CD1c-positive myeloid dendritic cell (primary cell): ENCODE measurements at regions not wholly inside any gene's neighbourhood (a gene's known extent, or its start where the extent isn't known, plus 50 kb on each side); places are given as distances from the start of the nearest gene placed in this dataset.
A peak's percentile ranks its signal among the peaks of the same experiment; 100 is the strongest.
"Not testable (repeated sequence)": the region's sequence is repeated elsewhere in the genome, so short reads cannot be mapped to it uniquely, and the experiment has no call there.

Source experiments
- DNase-seq: peaks from one replicate; pipeline ENCODE4 v3.0.0-alpha.2; 2016; ENCODE audit errors: extremely low spot score

GRCh38 chr4:85018983-85019382 lies 52.5 kb upstream of the WDFY3 start:
- DNase-seq = no peak

DNA sequence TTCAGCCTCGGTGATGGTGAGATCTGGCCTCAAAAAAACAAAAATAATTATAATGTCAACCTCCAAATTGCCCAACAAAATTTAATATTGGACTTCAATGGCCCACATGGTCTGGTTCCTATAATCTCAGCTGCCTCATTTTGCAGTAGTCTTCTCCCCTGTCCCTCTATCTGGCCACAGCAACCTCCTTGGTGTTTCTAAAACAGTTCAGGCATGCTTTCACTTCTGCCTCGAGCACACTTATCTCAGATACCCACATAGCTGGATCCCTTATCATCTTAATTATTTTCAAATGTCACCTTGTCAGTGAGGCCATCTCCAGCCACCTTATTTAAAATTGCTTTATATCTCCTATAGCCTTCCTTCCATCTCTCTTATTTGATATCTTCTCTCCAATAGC lies 52.9 kb upstream of the WDFY3 start:
- no peak for DNase-seq

GRCh38 chr4:85024671-85025070 lies 58.2 kb upstream of the WDFY3 start:
- DNase-seq = no peak

DNA sequence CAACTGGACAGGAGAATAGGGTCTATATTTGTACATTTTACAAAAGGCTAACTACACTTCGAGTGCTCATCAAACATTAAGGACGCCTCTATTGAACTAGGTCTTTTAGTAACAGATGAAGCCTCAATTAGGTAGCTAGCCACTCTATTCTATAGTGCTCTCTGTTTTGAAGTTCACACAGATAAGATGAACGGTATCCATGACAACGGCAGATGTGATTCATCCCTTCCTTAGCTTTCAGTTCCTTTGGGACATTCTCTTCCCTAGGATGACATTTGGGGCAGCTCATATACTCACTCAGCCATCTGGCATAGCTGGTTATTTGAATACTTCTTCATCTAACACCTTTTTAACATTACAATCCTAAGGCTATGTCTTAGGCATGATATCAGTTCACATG lies 62.4 kb upstream of the WDFY3 start:
- no peak for DNase-seq

- DNase-seq = no peak
Measured at GRCh38 chr4:85029453-85029852, 63.0 kb upstream of the WDFY3 start.

GRCh38 chr4:85030156-85030555 lies 63.7 kb upstream of the WDFY3 start:
- DNase-seq = no peak

- DNase-seq = not testable (repeated sequence)
Measured at GRCh38 chr4:85033838-85034237, 67.3 kb upstream of the WDFY3 start.

GRCh38 chr4:85039526-85039925 lies 73.0 kb upstream of the WDFY3 start:
- DNase-seq = no peak

DNA sequence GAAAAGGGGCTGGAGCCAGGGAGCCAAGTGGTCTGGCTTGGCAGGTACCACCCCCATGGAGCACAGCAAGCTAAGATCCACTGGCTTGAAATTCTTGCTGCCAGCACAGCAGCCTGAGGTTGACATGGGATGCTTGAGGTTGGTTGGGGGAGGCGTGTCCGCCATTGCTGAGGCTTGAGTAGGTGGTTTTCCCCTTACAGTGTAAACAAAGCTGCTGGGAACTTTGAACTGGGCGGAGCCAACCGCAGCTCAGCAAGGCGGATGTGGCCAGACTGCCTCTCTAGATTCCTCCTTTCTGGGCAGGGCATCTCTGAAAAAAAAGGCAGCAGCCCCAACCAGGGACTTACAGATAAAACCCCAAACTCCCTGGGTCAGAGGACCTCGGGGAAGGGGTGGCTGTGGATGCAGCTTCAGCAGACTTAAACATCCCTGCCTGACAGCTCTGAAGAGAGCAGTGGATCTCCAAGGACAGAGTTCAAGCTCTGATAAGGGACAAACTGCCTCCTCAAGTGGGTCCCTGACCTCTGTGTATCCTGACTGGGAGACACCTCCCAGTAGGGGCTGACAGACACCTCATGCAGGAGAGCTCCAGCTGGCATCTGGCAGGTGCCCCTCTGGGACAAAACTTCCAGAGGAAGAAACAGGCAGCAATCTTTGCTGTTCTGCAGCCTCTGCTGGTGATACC lies 77.5 kb upstream of the WDFY3 start:
- DNase-seq = not testable (repeated sequence)

GRCh38 chr4:85050736-85051135 lies 84.2 kb upstream of the WDFY3 start:
- DNase-seq = no peak

GRCh38 chr4:85051526-85051925 lies 85.0 kb upstream of the WDFY3 start:
- no peak for DNase-seq

DNA sequence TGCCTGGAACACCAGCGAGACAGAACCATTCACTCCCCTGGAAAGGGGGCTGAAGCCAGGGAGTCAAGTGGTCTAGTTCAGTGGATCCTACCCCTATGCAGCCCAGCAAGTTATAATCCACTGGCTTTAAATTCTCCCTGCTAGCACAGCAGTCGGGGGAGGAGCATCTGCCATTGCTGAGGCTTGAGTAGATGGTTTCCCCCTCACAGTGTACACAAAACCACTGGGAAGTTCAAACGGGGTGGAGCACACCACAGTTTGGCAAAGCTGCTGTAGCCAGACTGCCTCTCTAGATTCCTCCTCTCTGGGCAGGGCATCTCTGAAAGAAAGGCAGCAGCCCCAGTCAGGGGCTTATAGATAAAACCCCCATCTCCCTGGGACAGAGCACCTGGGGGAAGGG lies 88.4 kb upstream of the WDFY3 start:
- not testable (repeated sequence) for DNase-seq

DNA sequence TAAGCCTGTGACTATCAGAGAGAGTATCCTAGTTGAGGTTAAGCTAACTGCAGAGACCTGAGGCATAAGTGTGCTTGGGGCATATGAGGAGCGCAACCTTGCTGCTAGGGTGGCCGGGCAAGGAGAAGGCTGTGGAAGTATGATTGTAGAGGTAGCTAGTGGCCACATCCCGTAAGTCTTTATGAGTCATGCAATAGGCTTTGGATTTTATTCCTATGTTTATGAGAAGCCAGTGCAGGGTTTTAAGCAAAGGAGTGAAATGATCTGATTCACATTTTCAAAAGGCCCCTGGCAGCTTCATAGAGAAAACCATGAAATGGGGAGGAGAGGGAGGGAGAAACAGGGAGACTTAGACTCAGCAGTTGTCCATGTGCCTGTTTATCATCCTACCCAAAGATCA lies 92.1 kb upstream of the WDFY3 start:
- no peak for DNase-seq

DNA sequence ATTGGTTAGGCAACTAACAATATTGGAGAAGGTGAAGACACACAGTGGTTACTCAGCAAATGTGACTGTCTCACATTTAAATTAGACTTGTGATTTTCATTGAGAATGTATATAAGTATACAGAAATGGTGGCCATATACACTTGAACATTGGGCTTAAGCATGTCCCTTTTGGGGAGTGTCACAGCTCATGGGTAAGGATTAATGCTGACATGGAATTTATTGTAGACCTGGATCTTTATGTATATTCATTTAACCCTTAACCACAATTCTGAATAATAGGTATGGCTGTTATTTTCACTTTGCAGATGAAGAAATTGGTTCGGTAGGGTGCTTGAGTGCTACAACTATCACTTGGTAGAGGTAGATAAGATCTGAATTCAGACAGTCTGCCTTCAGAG lies 95.5 kb upstream of the WDFY3 start:
- no peak for DNase-seq

- no peak for DNase-seq
Measured at GRCh38 chr4:85062466-85062865, 96.0 kb upstream of the WDFY3 start.

- no peak for DNase-seq
Measured at GRCh38 chr4:85067342-85067741, 100.9 kb upstream of the WDFY3 start.

DNA sequence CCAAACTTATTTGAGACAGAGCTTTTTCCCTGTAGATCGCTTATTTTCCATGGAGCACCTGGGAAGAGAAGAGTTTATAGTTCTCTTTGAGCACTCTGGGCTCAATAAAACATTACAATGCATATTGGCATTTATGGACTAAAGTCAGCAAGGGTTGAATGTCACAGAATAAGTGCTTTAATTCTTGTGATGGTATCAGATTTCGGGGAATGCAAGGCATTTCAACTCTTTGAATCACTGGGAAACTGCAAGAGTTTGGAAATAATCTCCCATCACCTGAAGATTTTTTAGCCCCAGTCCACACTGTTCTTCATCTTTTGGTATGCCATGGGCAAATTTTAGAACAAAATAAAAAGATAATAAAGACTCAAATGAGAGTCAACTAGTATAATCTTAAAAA lies 111.5 kb upstream of the WDFY3 start:
- no peak for DNase-seq

DNA sequence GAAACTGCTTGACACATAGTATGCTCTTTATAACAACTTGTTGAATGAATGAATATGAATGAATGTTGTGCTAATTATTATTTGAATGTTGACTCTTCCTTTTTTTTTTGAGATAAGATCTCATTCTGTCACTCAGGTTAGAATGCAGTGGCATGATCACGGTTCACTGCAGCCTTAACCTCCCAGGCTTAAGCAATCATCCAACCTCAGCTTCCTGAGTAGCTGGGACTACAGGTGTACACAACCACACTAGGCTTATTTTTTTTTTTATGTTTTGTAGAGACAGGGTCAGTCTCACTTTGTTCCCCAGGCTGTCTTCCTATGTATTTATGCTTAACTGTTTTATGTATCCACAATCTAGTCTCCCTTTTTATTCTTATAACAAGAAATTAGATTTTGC lies 114.7 kb upstream of the WDFY3 start:
- no peak for DNase-seq

DNA sequence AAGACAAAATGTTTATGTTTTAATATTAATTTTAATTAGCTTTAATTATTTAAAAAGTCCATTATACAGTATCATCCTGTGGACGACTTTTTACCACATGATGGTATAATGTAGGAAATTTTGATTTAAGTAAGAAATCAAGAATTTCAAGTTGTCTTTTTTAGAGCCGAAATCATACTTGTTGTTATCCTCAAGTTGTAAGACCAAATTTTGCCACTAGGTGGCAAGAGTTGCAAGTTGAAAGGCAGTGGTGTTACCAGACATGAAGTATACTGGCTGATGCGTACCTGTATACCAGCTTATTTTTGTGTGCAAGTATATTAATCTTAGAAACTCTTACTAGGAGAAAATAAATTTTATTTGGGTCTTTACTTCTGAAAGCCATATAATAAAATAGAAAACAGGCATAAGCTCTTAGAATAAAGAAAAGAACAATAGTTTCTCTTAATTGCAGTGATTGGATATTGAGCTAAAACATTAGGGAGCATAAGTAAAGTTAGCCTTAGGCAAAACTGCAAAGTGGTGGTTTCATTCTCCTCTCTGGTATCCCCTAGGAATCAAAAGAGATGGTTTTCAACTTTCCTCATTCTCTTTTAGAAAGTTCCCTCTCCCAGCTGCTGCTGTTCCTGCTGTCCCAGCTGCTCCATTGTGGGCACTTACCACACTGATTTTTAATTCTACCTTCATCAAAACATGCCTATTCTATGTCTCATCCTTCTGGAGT lies 118.0 kb upstream of the WDFY3 start:
- peak; percentile 62 for DNase-seq

DNA sequence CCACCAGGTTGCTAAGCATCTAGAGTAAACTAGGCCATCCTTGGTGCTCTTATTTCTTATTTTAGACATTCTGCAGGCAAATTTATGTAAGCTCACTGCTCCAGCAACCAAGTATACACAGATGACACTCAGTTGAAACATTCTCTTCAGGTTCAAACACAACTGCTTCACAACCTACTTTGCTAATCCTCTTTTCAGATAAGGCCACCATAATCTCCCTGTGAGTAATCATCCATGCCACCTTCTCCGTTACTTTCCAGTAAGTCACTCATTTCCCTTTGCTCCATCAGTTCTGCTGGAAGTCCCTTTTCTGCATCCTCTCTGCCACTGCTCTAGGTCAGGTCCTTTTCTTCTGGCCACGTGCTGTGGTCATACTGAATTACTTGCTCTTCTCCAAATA lies 120.2 kb upstream of the WDFY3 start:
- DNase-seq = no peak

DNA sequence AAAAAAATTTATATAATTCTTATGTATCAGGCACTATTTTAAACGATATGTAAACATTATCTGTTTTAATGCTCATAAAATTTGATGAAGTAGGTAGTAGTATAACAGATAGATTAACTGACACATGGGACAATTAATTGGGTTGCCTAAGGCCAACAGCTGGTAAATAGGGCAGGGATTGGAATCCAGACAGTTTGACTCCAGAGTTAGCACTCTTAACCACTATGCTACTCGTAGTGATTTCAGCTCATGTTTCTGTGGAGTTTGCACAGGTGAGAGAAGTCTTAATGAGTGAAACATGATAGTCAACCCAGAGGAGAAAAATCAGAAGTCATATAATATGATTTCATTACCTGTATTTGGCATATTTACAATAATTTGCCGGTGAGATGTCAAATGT lies 126.0 kb upstream of the WDFY3 start:
- DNase-seq = no peak

DNA sequence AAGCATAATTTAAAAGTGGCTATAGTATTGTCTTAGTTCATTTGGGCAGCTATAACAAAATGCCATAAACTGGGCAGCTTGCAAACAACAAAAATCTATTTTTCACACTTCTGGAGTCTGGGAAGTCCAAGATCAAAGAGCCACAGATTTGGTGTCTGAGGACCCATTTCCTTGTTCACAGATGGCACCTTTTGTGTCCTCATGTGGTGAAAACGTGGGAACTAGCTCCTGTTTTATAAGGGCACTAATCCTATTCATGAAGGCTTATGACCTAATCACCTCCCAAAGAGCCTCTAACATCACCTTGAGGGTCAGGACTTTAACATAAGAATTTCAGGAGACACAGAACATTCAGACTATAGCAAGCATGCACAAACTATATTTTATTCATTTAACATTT lies 126.5 kb upstream of the WDFY3 start:
- no peak for DNase-seq

- DNase-seq = no peak
Measured at GRCh38 chr4:85094735-85095134, 128.2 kb upstream of the WDFY3 start.

DNA sequence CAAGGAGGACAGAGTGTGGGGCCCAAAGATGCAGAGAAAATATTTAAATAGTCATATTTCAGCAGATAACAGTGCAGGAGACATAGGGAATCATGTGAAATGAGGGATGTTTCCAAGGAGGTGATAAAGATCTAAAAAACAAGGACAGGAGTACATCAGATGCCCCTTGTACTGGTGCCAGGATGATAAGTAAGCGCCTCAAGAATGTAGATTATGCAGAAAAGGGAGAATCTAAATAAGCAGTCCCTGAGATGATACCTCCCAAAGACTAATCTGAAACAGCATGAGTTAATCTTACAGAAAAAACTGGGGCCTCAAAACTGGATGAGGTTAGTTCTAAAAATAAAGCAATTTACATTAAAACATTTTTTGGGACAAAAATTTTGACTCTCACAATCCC lies 136.1 kb upstream of the WDFY3 start:
- no peak for DNase-seq
